ENCODE measurements at regions not wholly inside any gene's neighbourhood (a gene's known extent, or its start where the extent isn't known, plus 50 kb on each side); places are given as distances from the start of the nearest gene placed in this dataset.

GRCh38 chr10:129294944-129295343 lies 172.1 kb upstream of the MGMT start:
- DNase-seq (ENCODE audit: low read depth, low spot score) (no peak), FAIRE-seq (no peak)
- no peaks in the 10 kb centered on the region for H3K4me1 ChIP-seq (ENCODE audit: control insufficient read depth, extremely low read depth, insufficient read depth, low read length)
- H3K4me2 ChIP-seq (ENCODE audit: insufficient read depth, low read length), result no peak overlapping the region
- TF ChIP-seq POLR2AphosphoS5 (IDR thresholded peaks at IDR 0.05; ENCODE audit: insufficient read depth, low read depth, low read length), result no peak
- no peak for TF ChIP-seq MYC (IDR thresholded peaks at IDR 0.05; ENCODE audit: low read depth, low read length)
- TF ChIP-seq CTCF (IDR thresholded peaks at IDR 0.05; ENCODE audit: extremely low read depth in 1 of 2, insufficient read depth in 1 of 2, low read depth in 1 of 2, low read length in 2 of 2), result no peak
- no peak for TF ChIP-seq GATA2 (IDR thresholded peaks at IDR 0.05; ENCODE audit: insufficient read depth, insufficient read length, low read depth, low read length)
- TF ChIP-seq MAX (IDR thresholded peaks at IDR 0.05; ENCODE audit: insufficient read depth, insufficient read length), result no peak
- no peak for TF ChIP-seq POLR2A (IDR thresholded peaks at IDR 0.05; ENCODE audit: low read depth, low read length)
- TF ChIP-seq EZH2 (IDR thresholded peaks at IDR 0.05; ENCODE audit: borderline replicate concordance, low read depth, low read length, severe bottlenecking), result no peak
- no peak for TF ChIP-seq FOS (IDR thresholded peaks at IDR 0.05; ENCODE audit: borderline replicate concordance, insufficient read depth, low read length)
- TF ChIP-seq JUN (IDR thresholded peaks at IDR 0.05; ENCODE audit: borderline replicate concordance, insufficient read depth, insufficient read length, low read depth), result no peak
- no peaks in the 10 kb centered on the region for H3K9me1 ChIP-seq (replicated peaks; ENCODE audit: control insufficient read depth, extremely low read depth, insufficient read depth, low read length)
- BruUV-seq (replicated peaks), result no TSS peak
- H4K20me1 ChIP-seq (replicated peaks; ENCODE audit: control insufficient read depth, extremely low read depth, insufficient read depth, low read length), result no peaks in the 10 kb centered on the region
- no peaks in the 10 kb centered on the region for H3K79me2 ChIP-seq (ENCODE audit: control insufficient read depth, insufficient read depth, low read length)
- H3K36me3 ChIP-seq (ENCODE audit: control insufficient read depth in 2 of 2, extremely low read depth in 1 of 2, insufficient read depth in 2 of 2, low read length in 2 of 2), result no peaks in the 10 kb centered on the region
- POLR2A ChIA-PET, result no interaction called here
- intact Hi-C loops (cut with micrococcal nuclease), result no loop called here
- CTCF ChIA-PET, result no interaction called here
- no peak overlapping the region for H3K9ac ChIP-seq (replicated peaks; ENCODE audit: extremely low read depth, insufficient read depth, low read length)
- H2AFZ ChIP-seq (ENCODE audit: low read depth, low read length), result no peak overlapping the region
- dilution Hi-C loops (cut with MboI; ENCODE audit: extremely low pct_ligation_motif_present, low sequenced_read_pairs), result no loop called here
- H3K4me3 ChIP-seq (replicated peaks in 1 of 3; ENCODE audit: insufficient read depth in 1 of 3, low read depth in 1 of 3, low read length in 3 of 3), result no peak overlapping the region
- no peaks in the 10 kb centered on the region for H3K27me3 ChIP-seq (ENCODE audit: control insufficient read depth in 2 of 2, insufficient read depth in 2 of 2, low read length in 2 of 2)
- H3K9me3 ChIP-seq (replicated peaks; ENCODE audit: control insufficient read depth, insufficient read depth, low read length), result no peaks in the 10 kb centered on the region
- H3K27ac ChIP-seq (ENCODE audit: insufficient read depth, low read depth, low read length), result no peak overlapping the region
